Uterus (tissue), 2 donors: ENCODE measurements at regions not wholly inside any gene's neighbourhood (a gene's known extent, or its start where the extent isn't known, plus 50 kb on each side); places are given as distances from the start of the nearest gene placed in this dataset.

Experiments used
- CTCF ChIP-seq, 4 experiments: fragments of 200-600 bp in 2 of 4; fragments of 450-650 bp in 2 of 4; sonication (generic) in 2 of 4; IDR thresholded peaks; one replicate each; pipeline ENCODE4 v1.5.1; 2016 to 2019; ENCODE audit warnings: antibody characterized with exemption in 4 of 4, mild to moderate bottlenecking in 2 of 4, moderate library complexity in 1 of 4
- POLR2A ChIP-seq, 2 donors: fragments of 450-650 bp; IDR thresholded peaks; one replicate each; pipeline ENCODE4 v1.6.1; 2016; ENCODE audit warnings: antibody characterized with exemption in 2 of 2, mild to moderate bottlenecking in 1 of 2, moderate library complexity in 1 of 2

- TF ChIP-seq CTCF (IDR thresholded peaks at IDR 0.05) = no peak
- no peak for TF ChIP-seq POLR2A (IDR thresholded peaks at IDR 0.05)
These were observed 107.1 kb upstream of the ARHGAP24 start for GRCh38 chr4:85367815-85368214.
